Neuronal stem cell (in vitro differentiated cells): ENCODE measurements at regions not wholly inside any gene's neighbourhood (a gene's known extent, or its start where the extent isn't known, plus 50 kb on each side); places are given as distances from the start of the nearest gene placed in this dataset.
"Not testable (repeated sequence)": the region's sequence is repeated elsewhere in the genome, so short reads cannot be mapped to it uniquely, and the experiment has no call there.

Source experiments
- DNase-seq: peaks from one replicate; pipeline ENCODE4 v3.0.0-alpha.2; 2013; ENCODE audit warnings: low spot score
- H2AFZ ChIP-seq: one replicate; pipeline ENCODE4 v1.6.1; 2013; ENCODE audit warnings: mild to moderate bottlenecking, low read length, inconsistent platforms
- H2AK5ac ChIP-seq: 2 replicates; pipeline ENCODE4 v1.6.1; 2013; ENCODE audit warnings: low read depth, mild to moderate bottlenecking, inconsistent platforms, low read length, moderate library complexity, mixed read lengths
- H2BK120ac ChIP-seq: 2 replicates; pipeline ENCODE4 v1.6.1; 2013; ENCODE audit warnings: low read depth, mild to moderate bottlenecking, inconsistent platforms, low read length, moderate library complexity, mixed read lengths
- H2BK12ac ChIP-seq: one replicate; pipeline ENCODE4 v1.6.1; 2013; ENCODE audit warnings: low read length, inconsistent platforms
- H2BK15ac ChIP-seq: 2 replicates; pipeline ENCODE4 v1.6.1; 2013; ENCODE audit warnings: mild to moderate bottlenecking, low read length, inconsistent platforms, mixed read lengths
- H2BK5ac ChIP-seq: one replicate; pipeline ENCODE4 v1.6.1; 2013; ENCODE audit warnings: inconsistent platforms, mild to moderate bottlenecking, low read length, moderate library complexity
- H3K14ac ChIP-seq: one replicate; pipeline ENCODE4 v1.6.1; 2013; ENCODE audit warnings: low read length, inconsistent platforms
- H3K18ac ChIP-seq: 2 replicates; pipeline ENCODE4 v1.6.1; 2013; ENCODE audit warnings: low read length, inconsistent platforms
- H3K23ac ChIP-seq: 2 replicates; pipeline ENCODE4 v1.6.1; 2013; ENCODE audit warnings: low read depth, mild to moderate bottlenecking, mixed read lengths, low read length, inconsistent platforms; ENCODE audit not compliant: poor library complexity
- H3K27ac ChIP-seq: replicated peaks from 3 replicates; pipeline ENCODE4 v1.5.1; 2013; ENCODE audit warnings: low read length, inconsistent platforms
- H3K27me3 ChIP-seq, 3 experiments: 2 replicates each; pipeline ENCODE4 v1.6.1; 2013; ENCODE audit warnings: low read length in 3 of 3, mild to moderate bottlenecking in 2 of 3, inconsistent platforms in 1 of 3, low read depth in 1 of 3, mixed read lengths in 1 of 3, moderate library complexity in 1 of 3; ENCODE audit not compliant: control insufficient read depth in 3 of 3, insufficient read depth in 3 of 3
- H3K36me3 ChIP-seq, 2 donors: replicated peaks in 1 of 2; 2 replicates each; pipeline ENCODE4 v1.6.1; 2013; ENCODE audit warnings: low read length in 2 of 2; ENCODE audit not compliant: control insufficient read depth in 2 of 2, insufficient read depth in 2 of 2
- H3K4ac ChIP-seq: 2 replicates; pipeline ENCODE4 v1.6.1; 2013; ENCODE audit warnings: inconsistent platforms, mild to moderate bottlenecking, low read length, moderate library complexity
- H3K4me1 ChIP-seq, 2 donors: 1 replicate in 1 of 2; 2 replicates in 1 of 2; pipeline ENCODE4 v1.6.1; 2013; ENCODE audit warnings: low read length in 2 of 2, low read depth in 1 of 2; ENCODE audit not compliant: control insufficient read depth in 2 of 2, insufficient read depth in 1 of 2
- H3K4me2 ChIP-seq: one replicate; pipeline ENCODE4 v1.6.1; 2013; ENCODE audit warnings: mild to moderate bottlenecking, low read length, inconsistent platforms; ENCODE audit not compliant: insufficient read depth, poor library complexity, severe bottlenecking
- H3K4me3 ChIP-seq, 2 donors: 2 replicates each; pipeline ENCODE4 v1.5.1; 2013; ENCODE audit warnings: low read length in 2 of 2, mild to moderate bottlenecking in 2 of 2, inconsistent platforms in 1 of 2, moderate library complexity in 1 of 2
- H3K79me1 ChIP-seq: one replicate; pipeline ENCODE4 v1.6.1; 2013; ENCODE audit warnings: low read depth, mild to moderate bottlenecking, inconsistent platforms, low read length, moderate library complexity
- H3K9ac ChIP-seq: one replicate; pipeline ENCODE4 v1.6.1; 2013; ENCODE audit warnings: mild to moderate bottlenecking, low read depth, low read length, inconsistent platforms; ENCODE audit not compliant: poor library complexity
- H3K9me3 ChIP-seq, 2 donors: replicated peaks in 1 of 2; 2 replicates each; pipeline versions ENCODE3 to v1.6.1; 2013; ENCODE audit warnings: low read length in 2 of 2, mild to moderate bottlenecking in 2 of 2, inconsistent platforms in 1 of 2, low read depth in 1 of 2, mixed read lengths in 1 of 2, moderate library complexity in 1 of 2; ENCODE audit not compliant: control insufficient read depth in 2 of 2, insufficient read depth in 1 of 2
- H4K8ac ChIP-seq: one replicate; pipeline ENCODE4 v1.6.1; 2013; ENCODE audit warnings: low read depth, mild to moderate bottlenecking, inconsistent platforms, low read length, moderate library complexity
- H4K91ac ChIP-seq: one replicate; pipeline ENCODE4 v1.6.1; 2013; ENCODE audit warnings: low read length, low read depth, mild to moderate bottlenecking, inconsistent platforms; ENCODE audit not compliant: poor library complexity
- WGBS, 2 donors: extraction: QIAGEN DNeasy Blood & Tissue Kit; methylation state at CpG; one replicate each; pipeline ENCODE4 v1.1.7; 2013; ENCODE audit warnings: missing lambda C conversion rate in 2 of 2, mixed read lengths in 1 of 2; ENCODE audit not compliant: insufficient read length in 2 of 2, insufficient replicate concordance in 1 of 2; ENCODE audit errors: extremely low coverage in 2 of 2; 5-methylcytosine and 5-hydroxymethylcytosine counted together

DNA sequence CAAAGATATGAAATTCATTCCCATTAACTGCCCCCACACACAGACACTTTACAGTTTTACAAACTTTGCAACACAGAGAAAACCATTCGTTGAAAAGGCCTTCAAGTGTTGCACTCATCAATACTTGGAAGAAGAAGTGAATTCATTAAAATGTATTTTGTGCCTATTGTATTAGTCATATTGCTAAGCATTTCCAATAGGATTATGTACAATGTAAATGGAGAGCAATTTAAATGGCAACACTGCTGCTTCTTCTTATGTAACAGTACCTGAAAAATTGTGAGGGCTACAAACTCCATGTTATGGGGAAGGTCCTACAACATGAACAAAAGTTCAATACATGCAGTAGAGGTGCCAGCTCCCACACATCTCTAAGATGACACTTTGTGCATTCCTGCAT, 209.3 kb upstream of the POGK start:
- H3K9me3 ChIP-seq, result no peaks in the 10 kb centered on the region
- H3K79me1 ChIP-seq, result no peaks in the 10 kb centered on the region
- no peak overlapping the region for H3K4ac ChIP-seq

DNA sequence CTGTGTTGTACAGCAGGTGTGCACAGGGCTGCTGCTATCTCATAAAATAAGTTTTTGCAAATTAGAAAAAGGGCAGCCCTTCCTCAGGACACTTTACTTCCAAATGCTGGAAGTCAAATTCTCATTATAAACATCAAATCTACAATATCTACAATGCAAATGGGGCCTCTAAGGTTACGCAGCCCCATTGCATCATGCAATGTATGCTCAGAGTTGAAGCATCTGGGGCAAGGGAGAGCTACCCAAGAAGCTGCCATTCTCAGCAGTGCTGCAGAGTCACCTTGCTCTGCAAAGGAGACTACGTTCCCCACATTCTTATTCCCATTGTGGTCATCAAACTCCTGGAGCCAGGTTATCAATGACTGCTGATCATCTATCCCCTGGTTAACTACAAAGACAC, 208.9 kb upstream of the POGK start:
- WGBS, 2 donors, result no CpG with 5 or more reads among the region's 2 CpGs
- H3K9ac ChIP-seq, result no peak overlapping the region
- no peak overlapping the region for H3K23ac ChIP-seq
- no peak overlapping the region for H2BK15ac ChIP-seq
- no peak overlapping the region for H2BK12ac ChIP-seq
- no peak overlapping the region for H3K14ac ChIP-seq
- H2BK120ac ChIP-seq, result no peak overlapping the region
- H3K9me3 ChIP-seq, result no peaks in the 10 kb centered on the region
- H3K4me3 ChIP-seq, result no peak overlapping the region
- no peak overlapping the region for H3K4ac ChIP-seq
- no peak for DNase-seq
- H2AFZ ChIP-seq, result no peak overlapping the region
- no peak overlapping the region for H2BK5ac ChIP-seq
- H3K27ac ChIP-seq, result no peak overlapping the region
- H3K18ac ChIP-seq, result no peak overlapping the region
- no peak overlapping the region for H4K91ac ChIP-seq
- no peaks in the 10 kb centered on the region for H3K4me1 ChIP-seq
- H3K4me2 ChIP-seq, result no peak overlapping the region
- H2AK5ac ChIP-seq, result no peak overlapping the region
- H4K8ac ChIP-seq, result no peak overlapping the region
- no peaks in the 10 kb centered on the region for H3K27me3 ChIP-seq
- no peaks in the 10 kb centered on the region for H3K79me1 ChIP-seq
- no peaks in the 10 kb centered on the region for H3K36me3 ChIP-seq

More for the DNA sequence above, 209.3 kb upstream of the POGK start:
- H2AK5ac ChIP-seq, result no peak overlapping the region
- no peak overlapping the region for H3K18ac ChIP-seq
- no peak overlapping the region for H2BK12ac ChIP-seq
- no peak overlapping the region for H2BK15ac ChIP-seq
- no peak overlapping the region for H3K9ac ChIP-seq
- no peak overlapping the region for H2BK5ac ChIP-seq
- H3K27ac ChIP-seq, result no peak overlapping the region
- H3K4me3 ChIP-seq, result no peak overlapping the region
- no peak for DNase-seq
- H2AFZ ChIP-seq, result no peak overlapping the region
- H3K4me2 ChIP-seq, result no peak overlapping the region
- no peaks in the 10 kb centered on the region for H3K27me3 ChIP-seq
- H3K36me3 ChIP-seq, result no peaks in the 10 kb centered on the region
- no peak overlapping the region for H3K23ac ChIP-seq
- no CpG with 5 or more reads among the region's 1 CpG for WGBS, 2 donors
- H3K14ac ChIP-seq, result no peak overlapping the region
- no peak overlapping the region for H2BK120ac ChIP-seq
- no peak overlapping the region for H4K91ac ChIP-seq
- no peak overlapping the region for H4K8ac ChIP-seq
- no peaks in the 10 kb centered on the region for H3K4me1 ChIP-seq

DNA sequence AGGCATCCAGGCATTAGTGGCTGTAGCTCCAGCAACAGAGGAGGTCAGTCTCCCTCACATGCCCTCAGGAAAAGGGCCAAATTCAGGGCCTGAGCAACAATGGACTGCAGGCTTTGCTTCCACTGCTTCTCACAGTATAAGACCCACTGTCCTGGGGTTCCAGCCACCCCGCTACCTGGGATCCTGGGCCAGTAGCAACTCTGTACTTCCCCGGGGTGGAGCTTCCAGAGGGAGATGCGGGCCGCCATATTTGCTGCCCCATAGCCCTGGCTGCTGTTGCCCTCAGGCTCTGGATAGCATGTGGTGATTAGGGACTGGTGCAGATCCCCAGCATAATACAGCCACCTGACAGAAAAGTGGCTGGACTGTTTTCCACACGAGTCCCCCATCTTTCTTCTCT, 201.1 kb upstream of the POGK start:
- H3K9me3 ChIP-seq, result no peaks in the 10 kb centered on the region
- no peak overlapping the region for H2BK15ac ChIP-seq
- H2AFZ ChIP-seq, result no peak overlapping the region
- no peak overlapping the region for H3K23ac ChIP-seq
- H2BK5ac ChIP-seq, result no peak overlapping the region
- H3K4me3 ChIP-seq, result no peak overlapping the region
- no peaks in the 10 kb centered on the region for H3K79me1 ChIP-seq
- peak overlapping the region; percentile 47 for H3K14ac ChIP-seq
- no peak for DNase-seq
- H3K27ac ChIP-seq, result no peak overlapping the region
- H4K91ac ChIP-seq, result no peak overlapping the region
- no peak overlapping the region for H2BK12ac ChIP-seq
- H3K4me2 ChIP-seq, result no peak overlapping the region
- no peak overlapping the region for H2AK5ac ChIP-seq
- H4K8ac ChIP-seq, result no peak overlapping the region
- H3K4ac ChIP-seq, result no peak overlapping the region
- no peaks in the 10 kb centered on the region for H3K27me3 ChIP-seq
- no CpG with 5 or more reads among the region's 5 CpGs for WGBS, 2 donors
- no peaks in the 10 kb centered on the region for H3K36me3 ChIP-seq
- no peak overlapping the region for H3K9ac ChIP-seq
- H2BK120ac ChIP-seq, result peak overlapping the region; percentile 42
- H3K18ac ChIP-seq, result peak overlapping the region; percentile 11
- no peaks in the 10 kb centered on the region for H3K4me1 ChIP-seq

DNA sequence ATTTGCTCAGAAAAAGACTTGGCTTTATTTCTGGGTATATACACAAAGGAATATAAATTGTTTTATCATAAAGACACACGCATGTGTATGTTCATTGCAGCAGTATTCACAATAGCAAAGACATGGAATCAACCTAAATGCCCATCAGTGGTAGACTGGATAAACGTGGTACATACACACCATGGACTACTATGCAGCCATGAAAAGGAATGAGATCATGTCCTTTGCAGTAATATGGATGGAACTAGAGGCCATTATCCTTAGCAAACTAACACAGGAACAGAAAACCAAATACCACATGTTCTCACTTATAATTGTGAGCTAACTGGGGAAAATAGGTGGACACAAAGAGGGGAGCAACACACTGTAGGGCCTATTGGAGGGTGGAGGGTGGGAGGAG, 182.0 kb upstream of the POGK start:
- not testable (repeated sequence) for H3K4me1 ChIP-seq, DNase-seq, H3K4ac ChIP-seq, H2BK120ac ChIP-seq, H2BK5ac ChIP-seq, H4K91ac ChIP-seq, H3K14ac ChIP-seq, H3K23ac ChIP-seq, H2BK12ac ChIP-seq, H3K9ac ChIP-seq, H3K36me3 ChIP-seq, H3K4me3 ChIP-seq, H2BK15ac ChIP-seq, H2AK5ac ChIP-seq, H3K27ac ChIP-seq, H3K4me2 ChIP-seq, H3K18ac ChIP-seq, H3K27me3 ChIP-seq, H3K79me1 ChIP-seq, H4K8ac ChIP-seq, H3K9me3 ChIP-seq, H2AFZ ChIP-seq
- WGBS, 2 donors, result no CpG with 5 or more reads among the region's 2 CpGs
